Ovary (tissue), 3 donors: ENCODE measurements at regions not wholly inside any gene's neighbourhood (a gene's known extent, or its start where the extent isn't known, plus 50 kb on each side); places are given as distances from the start of the nearest gene placed in this dataset.

ENCODE experiments used
- CTCF ChIP-seq, 3 donors: fragments of 450-650 bp in 2 of 3; fragments of 200-600 bp in 1 of 3; IDR thresholded peaks; one replicate each; pipeline versions ENCODE4 v1.5.1 to v1.8.0; 2016 to 2022; ENCODE audit warnings: antibody characterized with exemption in 3 of 3, mild to moderate bottlenecking in 1 of 3
- POLR2A ChIP-seq: fragments of 450-650 bp; IDR thresholded peaks from one replicate; pipeline ENCODE4 v1.6.1; 2017; ENCODE audit warnings: antibody characterized with exemption, mild to moderate bottlenecking, moderate library complexity
- donor health status: DM: no; HTN: no; CAD: no.

- no peak for TF ChIP-seq CTCF (IDR thresholded peaks at IDR 0.05)
- TF ChIP-seq POLR2A = no peak
Measured at GRCh38 chr18:47691611-47692010, 238.8 kb downstream of the SMAD2 start.
